ENCODE measurements at regions not wholly inside any gene's neighbourhood (a gene's known extent, or its start where the extent isn't known, plus 50 kb on each side); places are given as distances from the start of the nearest gene placed in this dataset.

GRCh38 chr10:69751214-69751613 lies 50.5 kb upstream of the COL13A1 start:
- Histone ChIP-seq H3K4me1 (ENCODE audit: control insufficient read depth, low read length) (no peaks in the 10 kb centered on the region), H3K36me3 (ENCODE audit: control insufficient read depth, low read length) (no peaks in the 10 kb centered on the region), H4K20me1 (ENCODE audit: control insufficient read depth, insufficient read depth, low read depth, low read length) (no peaks in the 10 kb centered on the region), H3K9me3 (ENCODE audit: control insufficient read depth, insufficient read depth, low read length) (no peaks in the 10 kb centered on the region), H3F3A (ENCODE audit: control insufficient read depth, insufficient read depth) (no peaks in the 10 kb centered on the region), H3K9me2 (replicated peaks; ENCODE audit: control insufficient read depth, low read length) (no peaks in the 10 kb centered on the region), H3K4me3 (ENCODE audit: low read length) (no peak overlapping the region), H3K79me2 (ENCODE audit: control insufficient read depth, low read length) (no peaks in the 10 kb centered on the region), H3K27me3 (ENCODE audit: control insufficient read depth, low read length) (peaks cover 19% of the 10 kb centered on the region; the same call in 1 of the 2 replicates), H3K4me2 (ENCODE audit: low read length) (no peak overlapping the region), H3K27ac (ENCODE audit: low read depth, low read length) (no peak overlapping the region)
- TF ChIP-seq CTCF (IDR thresholded peaks at IDR 0.05; ENCODE audit: low read depth, low read length, poor library complexity, severe bottlenecking) (no peak), EZH2phosphoT487 (IDR thresholded peaks at IDR 0.05; ENCODE audit: borderline replicate concordance, low read length) (no peak)
